ENCODE measurements at regions not wholly inside any gene's neighbourhood (a gene's known extent, or its start where the extent isn't known, plus 50 kb on each side); places are given as distances from the start of the nearest gene placed in this dataset.

DNA sequence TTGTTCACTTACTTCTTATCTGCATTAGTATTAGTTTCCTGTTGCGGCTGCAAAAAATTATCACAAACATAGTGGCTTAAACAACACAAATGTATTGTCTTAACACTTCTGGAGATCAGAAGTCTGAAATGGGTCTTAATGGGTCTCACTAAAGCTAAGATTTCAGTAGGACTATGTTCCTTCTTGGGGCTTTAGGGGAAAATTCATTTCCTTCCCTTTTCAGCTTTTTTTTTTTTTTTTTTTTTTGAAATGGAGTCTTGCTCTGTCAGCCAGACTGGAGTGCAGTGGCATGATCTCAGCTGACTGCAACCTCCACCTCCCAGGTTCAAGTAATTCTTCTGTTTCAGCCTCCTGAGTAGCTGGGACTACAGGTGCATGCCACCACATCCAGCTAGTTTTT lies 78.1 kb upstream of the KLF3 start:
- TF ChIP-seq, protein P1, sequence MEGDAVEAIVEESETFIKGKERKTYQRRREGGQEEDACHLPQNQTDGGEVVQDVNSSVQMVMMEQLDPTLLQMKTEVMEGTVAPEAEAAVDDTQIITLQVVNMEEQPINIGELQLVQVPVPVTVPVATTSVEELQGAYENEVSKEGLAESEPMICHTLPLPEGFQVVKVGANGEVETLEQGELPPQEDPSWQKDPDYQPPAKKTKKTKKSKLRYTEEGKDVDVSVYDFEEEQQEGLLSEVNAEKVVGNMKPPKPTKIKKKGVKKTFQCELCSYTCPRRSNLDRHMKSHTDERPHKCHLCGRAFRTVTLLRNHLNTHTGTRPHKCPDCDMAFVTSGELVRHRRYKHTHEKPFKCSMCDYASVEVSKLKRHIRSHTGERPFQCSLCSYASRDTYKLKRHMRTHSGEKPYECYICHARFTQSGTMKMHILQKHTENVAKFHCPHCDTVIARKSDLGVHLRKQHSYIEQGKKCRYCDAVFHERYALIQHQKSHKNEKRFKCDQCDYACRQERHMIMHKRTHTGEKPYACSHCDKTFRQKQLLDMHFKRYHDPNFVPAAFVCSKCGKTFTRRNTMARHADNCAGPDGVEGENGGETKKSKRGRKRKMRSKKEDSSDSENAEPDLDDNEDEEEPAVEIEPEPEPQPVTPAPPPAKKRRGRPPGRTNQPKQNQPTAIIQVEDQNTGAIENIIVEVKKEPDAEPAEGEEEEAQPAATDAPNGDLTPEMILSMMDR (conservative IDR thresholded peaks at IDR 0.05 in 1 of 2, IDR thresholded peaks at IDR 0.05 in 1 of 2; ENCODE audit: extremely low read depth in 1 of 2, insufficient read depth in 1 of 2, low read depth in 1 of 2, low read length in 2 of 2), result no peak
- no peak for TF ChIP-seq EZH2 (IDR thresholded peaks at IDR 0.05; ENCODE audit: borderline replicate concordance, low read length)
